Activated B cell treated with CpG ODN at 0.5 μM for 24 hours (primary cell): ENCODE measurements at regions not wholly inside any gene's neighbourhood (a gene's known extent, or its start where the extent isn't known, plus 50 kb on each side); places are given as distances from the start of the nearest gene placed in this dataset.

Experiments
- ATAC-seq: fragments of 200-7000 bp; cut with Tn5 transposase; one replicate; pipeline ENCODE4 v1.10.0; 2021; ENCODE audit warnings: low read depth, mild to moderate bottlenecking, moderate library complexity
- CTCF ChIA-PET: fragments of 350-600 bp; sonication (Branson Sonifier 250); formaldehyde crosslinking; loops from one replicate; lab custom pipeline; 2021; ENCODE audit warnings: antibody characterized with exemption; lab: Charles Lee
- POLR2A ChIA-PET: fragments of 350-600 bp; sonication (Branson Sonifier 250); formaldehyde crosslinking; loops from one replicate; lab custom pipeline; 2021; ENCODE audit warnings: antibody characterized with exemption; lab: Charles Lee
- DNase-seq: peaks from one replicate; pipeline ENCODE4 v3.0.0; 2022
- H3K27ac Mint-ChIP-seq: one replicate; pipeline ENCODE4 v1.8.0; 2020; ENCODE audit warnings: mixed read lengths
- H3K27me3 Mint-ChIP-seq: one replicate; pipeline ENCODE4 v1.8.0; 2021; ENCODE audit warnings: mixed read lengths
- H3K36me3 Mint-ChIP-seq: one replicate; pipeline ENCODE4 v1.8.0; 2021; ENCODE audit warnings: low read depth, mixed read lengths
- H3K4me1 Mint-ChIP-seq: one replicate; pipeline ENCODE4 v1.8.0; 2021; ENCODE audit warnings: mixed read lengths
- H3K4me3 Mint-ChIP-seq: one replicate; pipeline ENCODE4 v1.8.0; 2020; ENCODE audit warnings: mild to moderate bottlenecking, mixed read lengths
- H3K9me3 Mint-ChIP-seq: one replicate; pipeline ENCODE4 v1.8.0; 2020; ENCODE audit warnings: mixed read lengths
- intact Hi-C: fragments of 100-400 bp; cut with micrococcal nuclease; formaldehyde crosslinking; loops from one replicate; pipeline ENCODE4 v1.15.1; 2024
- TF ChIP-seq, protein P1 (sequence below): fragments of 200-600 bp; IDR thresholded peaks from one replicate; pipeline ENCODE4 v1.8.0; 2022; ENCODE audit warnings: antibody characterized with exemption, mild to moderate bottlenecking

DNA sequence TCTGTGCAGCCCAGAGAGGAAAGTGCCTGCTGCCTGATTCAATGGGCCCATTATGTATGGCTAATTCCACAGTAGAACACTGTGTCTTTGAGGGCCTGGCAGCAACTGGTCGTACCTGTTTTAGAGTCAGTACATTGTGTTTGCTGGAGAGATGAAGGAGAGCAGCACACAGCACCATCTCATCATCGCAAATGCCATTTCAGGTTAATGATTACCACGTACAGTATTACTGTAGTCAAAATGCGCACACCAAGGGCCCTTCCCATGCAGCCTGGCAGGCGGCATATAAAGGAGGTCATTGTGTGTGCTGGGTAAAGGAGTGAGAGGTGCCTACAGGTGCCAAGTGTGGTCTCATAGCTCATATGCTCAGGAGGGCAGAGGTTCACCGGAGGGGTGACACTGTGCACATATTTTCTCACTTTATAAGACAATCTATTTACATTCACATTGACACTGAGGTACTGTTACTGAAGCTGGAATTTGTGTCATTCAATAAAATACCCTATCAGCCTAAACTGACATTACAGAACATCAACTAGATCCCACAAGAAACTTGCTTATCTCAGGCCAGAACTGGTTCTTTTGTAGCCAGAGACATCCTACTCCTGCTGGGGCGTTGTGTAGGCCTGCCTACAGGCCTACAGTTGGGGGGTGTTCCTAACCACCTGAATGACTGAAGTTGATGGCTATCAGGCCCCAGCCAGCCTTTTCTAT is 90.4 kb downstream of the APIP start:
- ATAC-seq: no peak
- H3K36me3 Mint-ChIP-seq: no peaks in the 10 kb centered on the region
- no peaks in the 10 kb centered on the region for H3K9me3 Mint-ChIP-seq
- TF ChIP-seq, protein P1, sequence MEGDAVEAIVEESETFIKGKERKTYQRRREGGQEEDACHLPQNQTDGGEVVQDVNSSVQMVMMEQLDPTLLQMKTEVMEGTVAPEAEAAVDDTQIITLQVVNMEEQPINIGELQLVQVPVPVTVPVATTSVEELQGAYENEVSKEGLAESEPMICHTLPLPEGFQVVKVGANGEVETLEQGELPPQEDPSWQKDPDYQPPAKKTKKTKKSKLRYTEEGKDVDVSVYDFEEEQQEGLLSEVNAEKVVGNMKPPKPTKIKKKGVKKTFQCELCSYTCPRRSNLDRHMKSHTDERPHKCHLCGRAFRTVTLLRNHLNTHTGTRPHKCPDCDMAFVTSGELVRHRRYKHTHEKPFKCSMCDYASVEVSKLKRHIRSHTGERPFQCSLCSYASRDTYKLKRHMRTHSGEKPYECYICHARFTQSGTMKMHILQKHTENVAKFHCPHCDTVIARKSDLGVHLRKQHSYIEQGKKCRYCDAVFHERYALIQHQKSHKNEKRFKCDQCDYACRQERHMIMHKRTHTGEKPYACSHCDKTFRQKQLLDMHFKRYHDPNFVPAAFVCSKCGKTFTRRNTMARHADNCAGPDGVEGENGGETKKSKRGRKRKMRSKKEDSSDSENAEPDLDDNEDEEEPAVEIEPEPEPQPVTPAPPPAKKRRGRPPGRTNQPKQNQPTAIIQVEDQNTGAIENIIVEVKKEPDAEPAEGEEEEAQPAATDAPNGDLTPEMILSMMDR: no peak
- no peak overlapping the region for H3K27ac Mint-ChIP-seq
- ChIA-PET POLR2A (no interaction called here), CTCF (no interaction called here)
- intact Hi-C loops: no loop called here
- H3K27me3 Mint-ChIP-seq: peaks cover 5% of the 10 kb centered on the region
- H3K4me3 Mint-ChIP-seq: no peak overlapping the region
- H3K4me1 Mint-ChIP-seq: no peaks in the 10 kb centered on the region
- no peak for DNase-seq

DNA sequence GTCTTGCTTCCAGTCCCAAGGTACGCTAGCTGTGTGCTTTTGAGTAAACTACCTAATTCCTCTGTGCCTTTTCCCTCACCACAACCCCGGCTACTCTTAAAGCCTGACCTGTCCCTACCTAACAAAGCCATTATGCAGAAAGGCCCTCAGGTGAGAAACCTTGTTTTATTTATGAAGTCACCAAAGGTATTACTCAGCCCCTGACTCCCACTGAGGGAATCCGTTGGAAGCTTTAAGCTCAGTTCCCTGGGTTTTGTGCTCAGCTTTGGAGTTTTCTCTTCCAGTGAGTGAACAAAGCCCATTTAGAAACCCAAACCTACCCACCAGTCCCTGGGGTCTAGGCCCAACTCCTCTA is 90.9 kb downstream of the APIP start:
- no peak for DNase-seq
- CTCF ChIA-PET: no interaction called here
- H3K27me3 Mint-ChIP-seq: peaks cover 7% of the 10 kb centered on the region
- H3K4me1 Mint-ChIP-seq: no peaks in the 10 kb centered on the region
- no peak overlapping the region for H3K4me3 Mint-ChIP-seq
- POLR2A ChIA-PET: no interaction called here
- no peaks in the 10 kb centered on the region for H3K36me3 Mint-ChIP-seq
- no peak for ATAC-seq
- H3K27ac Mint-ChIP-seq: no peak overlapping the region
- intact Hi-C loops: no loop called here
- TF ChIP-seq, protein P1: no peak
- no peaks in the 10 kb centered on the region for H3K9me3 Mint-ChIP-seq

DNA sequence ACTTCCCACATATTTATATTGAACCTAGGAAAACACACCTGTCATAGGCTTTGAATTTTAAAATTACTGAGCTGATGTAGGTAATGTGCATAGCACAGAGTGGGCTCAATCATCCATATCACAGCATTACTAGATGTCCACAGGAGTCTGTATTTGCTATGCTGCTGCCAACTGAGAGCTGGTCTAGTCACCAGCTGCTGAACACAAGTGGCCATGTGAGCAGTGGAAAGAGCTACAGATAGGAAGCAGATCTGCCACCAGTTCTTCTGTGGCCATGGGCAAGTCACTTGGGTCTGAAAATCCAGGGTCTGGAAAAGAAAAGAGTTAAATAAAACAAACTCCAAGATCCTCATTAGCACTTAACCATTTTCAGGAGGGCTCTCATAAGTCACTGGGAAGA is 91.8 kb downstream of the APIP start:
- H3K27ac Mint-ChIP-seq: no peak overlapping the region
- H3K4me3 Mint-ChIP-seq: no peak overlapping the region
- TF ChIP-seq, protein P1: no peak
- ChIA-PET CTCF (no interaction called here), POLR2A (no interaction called here)
- DNase-seq: no peak
- no peaks in the 10 kb centered on the region for H3K9me3 Mint-ChIP-seq
- no peaks in the 10 kb centered on the region for H3K4me1 Mint-ChIP-seq
- ATAC-seq: no peak
- peaks cover 10% of the 10 kb centered on the region for H3K27me3 Mint-ChIP-seq
- intact Hi-C loops: no loop called here
- no peaks in the 10 kb centered on the region for H3K36me3 Mint-ChIP-seq

DNA sequence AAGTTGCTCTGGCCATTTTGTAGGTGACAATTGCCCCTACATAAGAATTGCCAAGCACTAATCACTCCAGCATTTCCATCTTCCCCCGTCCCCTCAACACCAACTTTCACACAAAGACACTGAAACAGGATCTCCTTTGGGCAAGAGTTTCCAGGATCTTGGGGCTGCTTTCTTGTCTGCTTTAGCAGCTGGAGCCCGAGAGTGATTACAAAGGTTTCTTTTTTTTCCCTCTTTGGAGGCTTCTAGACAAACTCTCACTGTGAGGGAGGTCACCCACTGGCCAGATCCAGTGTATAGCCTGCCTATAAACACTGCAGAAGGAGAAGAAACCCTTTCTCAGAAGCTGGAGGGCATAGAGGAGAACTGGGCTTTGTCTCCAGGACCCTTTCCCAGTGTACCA is 92.5 kb downstream of the APIP start:
- intact Hi-C loops: no loop called here
- Mint-ChIP-seq H3K9me3 (no peaks in the 10 kb centered on the region), H3K27ac (no peak overlapping the region), H3K27me3 (peaks cover 10% of the 10 kb centered on the region), H3K4me1 (no peaks in the 10 kb centered on the region), H3K4me3 (no peak overlapping the region), H3K36me3 (no peaks in the 10 kb centered on the region)
- ChIA-PET CTCF (no interaction called here), POLR2A (no interaction called here)
- TF ChIP-seq, protein P1: no peak
- ATAC-seq (no peak), DNase-seq (no peak)

DNA sequence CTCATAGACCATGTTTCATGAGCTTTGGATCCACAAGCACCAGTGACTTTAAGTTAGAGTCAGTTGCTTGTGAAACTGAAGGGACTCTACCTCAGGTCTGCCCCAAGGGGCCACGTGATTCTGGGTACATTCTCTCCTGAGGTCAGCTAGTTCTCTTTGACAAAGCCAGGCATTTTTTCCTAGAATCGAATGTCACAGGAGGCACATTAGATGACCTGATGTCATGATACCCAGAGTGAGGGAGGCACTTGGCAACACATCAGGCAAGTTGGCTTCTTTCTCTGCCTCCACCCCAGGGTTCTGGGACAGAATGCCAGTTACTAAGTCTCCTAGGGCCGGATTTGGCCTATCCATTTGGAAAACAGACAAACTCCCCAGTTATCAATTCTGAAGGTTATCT is 93.0 kb downstream of the APIP start:
- ATAC-seq (no peak), DNase-seq (no peak)
- no peaks in the 10 kb centered on the region for H3K9me3 Mint-ChIP-seq
- peaks cover 10% of the 10 kb centered on the region for H3K27me3 Mint-ChIP-seq
- no peak overlapping the region for H3K27ac Mint-ChIP-seq
- H3K36me3 Mint-ChIP-seq: no peaks in the 10 kb centered on the region
- TF ChIP-seq, protein P1: no peak
- intact Hi-C loops: no loop called here
- H3K4me1 Mint-ChIP-seq: no peaks in the 10 kb centered on the region
- ChIA-PET POLR2A (no interaction called here), CTCF (no interaction called here)
- no peak overlapping the region for H3K4me3 Mint-ChIP-seq
